ENCODE measurements at regions not wholly inside any gene's neighbourhood (a gene's known extent, or its start where the extent isn't known, plus 50 kb on each side); places are given as distances from the start of the nearest gene placed in this dataset.

GRCh38 chr6:56329271-56330050, 82.1 kb upstream of the COL21A1 start:
- no peak overlapping the region for H3K9ac ChIP-seq (replicated peaks in 1 of 4; ENCODE audit: extremely low read depth in 1 of 4, low read depth in 3 of 4, low read length in 3 of 4)

More at GRCh38 chr6:56329271-56330050, 82.1 kb upstream of the COL21A1 start:
- CTCF ChIA-PET (ENCODE audit: partially characterized antibody): interaction anchor here (0.6 to 2.2 kb wide), 3 partner anchors 15 to 266 kb away, joined by 3 to 11 read pairs (median 4); no protein-coding TSS in a partner anchor
- Histone ChIP-seq H3K79me2 (ENCODE audit: control insufficient read depth in 1 of 2, insufficient read depth in 2 of 2, low read length in 2 of 2) (no peaks in the 10 kb centered on the region), H3K4ac (replicated peaks; ENCODE audit: insufficient read length, low read depth, low read length) (no peak overlapping the region), H2AFZ (ENCODE audit: low read length) (peak overlapping the region; percentile 12; the same call in 1 of the 2 replicates), H3K23ac (ENCODE audit: insufficient read length) (no peak overlapping the region), H2AK5ac (ENCODE audit: low read depth, low read length) (no peak overlapping the region), H3K18ac (ENCODE audit: extremely low read depth, low read length) (no peak overlapping the region), H4K91ac (replicated peaks; ENCODE audit: insufficient read length, low read length) (no peak overlapping the region), H3K9me3 (ENCODE audit: insufficient read depth in 2 of 2, low read depth in 1 of 2, low read length in 1 of 2) (no peaks in the 10 kb centered on the region), H4K8ac (ENCODE audit: extremely low read depth, insufficient read depth, low read length) (no peak overlapping the region), H3K27ac (ENCODE audit: low read depth, low read length) (no peak overlapping the region), H3K4me3 (ENCODE audit: extremely low read depth in 1 of 4, insufficient read depth in 2 of 4, low read depth in 3 of 4, low read length in 4 of 4) (no peak overlapping the region), H2BK12ac (ENCODE audit: low read depth, low read length) (no peak overlapping the region), H2BK120ac (replicated peaks; ENCODE audit: low read depth, low read length) (no peak overlapping the region), H3K4me2 (ENCODE audit: insufficient read depth in 1 of 2, low read depth in 2 of 2, low read length in 2 of 2) (no peak overlapping the region), H3K36me3 (ENCODE audit: control insufficient read depth in 2 of 4, insufficient read depth in 4 of 4, low read length in 3 of 4) (no peaks in the 10 kb centered on the region), H3K4me1 (replicated peaks in 1 of 4; ENCODE audit: control insufficient read depth in 3 of 4, insufficient read depth in 4 of 4, low read length in 3 of 4) (no peaks in the 10 kb centered on the region), H4K5ac (ENCODE audit: insufficient read length, low read depth, low read length) (no peak overlapping the region), H2BK5ac (ENCODE audit: low read depth, low read length) (no peak overlapping the region), H3K56ac (replicated peaks; ENCODE audit: insufficient read length, low read depth, low read length) (no peak overlapping the region), H2BK15ac (ENCODE audit: low read length) (no peak overlapping the region), H3K23me2 (ENCODE audit: low read depth, low read length) (no peaks in the 10 kb centered on the region), H3K79me1 (ENCODE audit: low read depth, low read length) (no peaks in the 10 kb centered on the region), H3K14ac (ENCODE audit: insufficient read length) (no peak overlapping the region), H2BK20ac (ENCODE audit: low read length) (no peak overlapping the region), H4K20me1 (replicated peaks in 1 of 2; ENCODE audit: control insufficient read depth in 1 of 2, insufficient read depth in 2 of 2, low read length in 2 of 2) (no peaks in the 10 kb centered on the region), H3K27me3 (replicated peaks in 1 of 4; ENCODE audit: control insufficient read depth in 3 of 4, extremely low read depth in 1 of 4, insufficient read depth in 3 of 4, low read length in 3 of 4) (no peaks in the 10 kb centered on the region)
- WGBS, 2 experiments (ENCODE audit: extremely low coverage in 1 of 2, insufficient coverage in 1 of 2, insufficient read length in 1 of 2, insufficient replicate concordance in 2 of 2, low coverage in 1 of 2, low lambda C conversion rate in 2 of 2, missing lambda C conversion rate in 1 of 2): 85% methylated on average over 3 of the region's 3 CpGs; no CpG with 5 or more reads in 1 of the 2 experiments
- TF ChIP-seq EP300 (IDR thresholded peaks at IDR 0.05; ENCODE audit: borderline replicate concordance in 1 of 2, low read depth in 2 of 2, low read length in 2 of 2) (no peak), CHD1 (IDR thresholded peaks at IDR 0.05; ENCODE audit: low read depth, low read length) (no peak), POU5F1 (IDR thresholded peaks at IDR 0.05; ENCODE audit: low read depth, low read length) (no peak), TCF12 (IDR thresholded peaks at IDR 0.05; ENCODE audit: low read depth, low read length) (no peak), TBP (IDR thresholded peaks at IDR 0.05; ENCODE audit: low read depth, low read length) (no peak), SIN3A (conservative IDR thresholded peaks at IDR 0.05 in 1 of 2, IDR thresholded peaks at IDR 0.05 in 1 of 2; ENCODE audit: low read depth in 1 of 2, low read length in 2 of 2) (no peak), CBX5 (IDR thresholded peaks at IDR 0.05; ENCODE audit: low read depth, low read length) (no peak), SIRT6 (IDR thresholded peaks at IDR 0.05; ENCODE audit: low read length) (no peak), PHF8 (conservative IDR thresholded peaks at IDR 0.05; ENCODE audit: low read depth, low read length) (no peak), FOSL1 (IDR thresholded peaks at IDR 0.05; ENCODE audit: insufficient read depth, low read depth, low read length) (no peak), JUN (IDR thresholded peaks at IDR 0.05; ENCODE audit: low read depth, low read length) (no peak), TEAD4 (IDR thresholded peaks at IDR 0.05; ENCODE audit: low read depth, low read length) (no peak)
- POLR2A ChIA-PET (ENCODE audit: partially characterized antibody): no interaction called here
- no peak for DNase-seq (ENCODE audit: low read depth in 1 of 2, low spot score in 2 of 2)
- no peak for FAIRE-seq
